ENCODE measurements at regions not wholly inside any gene's neighbourhood (a gene's known extent, or its start where the extent isn't known, plus 50 kb on each side); places are given as distances from the start of the nearest gene placed in this dataset.

DNA sequence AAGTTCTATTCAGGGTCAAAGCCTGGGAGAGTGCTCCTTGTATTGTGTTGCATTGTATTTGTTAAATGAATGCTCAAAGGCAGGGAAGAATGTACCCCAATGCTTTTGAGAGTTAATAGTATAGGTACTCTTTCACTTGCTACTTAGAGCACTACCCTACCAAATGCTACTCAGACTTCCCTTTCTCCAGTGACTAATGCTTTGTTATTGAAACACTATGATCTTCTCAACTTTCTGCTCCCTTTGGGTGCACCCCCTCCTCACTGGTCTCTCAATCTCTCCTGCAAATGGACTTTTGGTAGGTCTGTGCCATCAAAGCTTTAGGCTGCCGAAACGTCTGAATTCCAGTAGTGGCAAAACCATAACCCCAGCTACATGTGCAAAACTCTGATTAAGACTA lies 177.7 kb upstream of the AHR start:
- peaks cover 8% of the 10 kb centered on the region for H3K4me1 Mint-ChIP-seq
- no peak for DNase-seq
- ChIA-PET POLR2A (no interaction called here), CTCF (no interaction called here)
- H3K27ac Mint-ChIP-seq: no peak overlapping the region
- no peaks in the 10 kb centered on the region for H3K27me3 Mint-ChIP-seq
- no peak overlapping the region for H3K4me3 Mint-ChIP-seq
- peaks cover 3% of the 10 kb centered on the region for H3K36me3 Mint-ChIP-seq (ENCODE audit: low read depth)
- H3K9me3 Mint-ChIP-seq: no peaks in the 10 kb centered on the region

DNA sequence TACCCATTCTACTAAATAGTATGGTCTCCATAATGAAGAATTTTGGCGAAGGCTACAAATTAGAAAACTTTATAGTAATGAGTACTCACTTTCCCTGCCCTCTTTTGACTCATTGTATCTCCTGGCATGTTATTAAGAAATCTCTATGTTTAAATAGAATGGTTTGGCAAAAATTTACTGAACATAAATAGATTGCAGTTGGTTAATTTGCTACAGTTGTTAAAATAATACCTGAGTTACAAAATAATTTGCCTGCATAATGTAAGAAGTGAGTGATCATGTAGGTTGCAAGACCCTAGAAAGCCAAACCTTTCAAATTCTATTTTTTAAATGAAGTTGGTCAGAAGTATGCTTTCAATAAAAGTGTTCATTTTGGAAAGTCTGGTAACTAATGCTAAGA lies 176.8 kb upstream of the AHR start:
- Mint-ChIP-seq H3K27ac (no peak overlapping the region), H3K9me3 (no peaks in the 10 kb centered on the region), H3K36me3 (ENCODE audit: low read depth) (peaks cover 3% of the 10 kb centered on the region), H3K4me3 (no peak overlapping the region), H3K4me1 (peaks cover 12% of the 10 kb centered on the region), H3K27me3 (no peaks in the 10 kb centered on the region)
- CTCF ChIA-PET: no interaction called here
- DNase-seq: no peak
- POLR2A ChIA-PET: no interaction called here

DNA sequence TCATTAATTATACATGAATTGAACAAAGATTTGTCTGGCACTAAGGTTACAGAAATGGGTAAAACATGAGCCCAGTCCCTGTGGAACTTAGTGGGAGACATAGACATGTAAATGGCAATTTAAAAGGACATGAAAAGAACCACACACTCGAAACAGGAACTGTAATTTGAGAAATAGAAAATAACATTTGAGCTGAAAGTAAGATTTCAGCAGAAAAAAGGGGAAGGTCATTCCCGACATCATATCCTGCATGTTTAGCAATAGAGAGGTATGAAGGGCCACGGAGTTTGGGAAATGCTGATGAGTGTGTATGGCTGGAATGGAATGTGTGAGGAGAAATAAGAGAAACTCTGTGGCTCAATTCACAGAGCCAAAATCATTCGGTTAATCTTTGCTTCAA lies 175.4 kb upstream of the AHR start:
- peaks cover 14% of the 10 kb centered on the region for H3K4me1 Mint-ChIP-seq
- H3K36me3 Mint-ChIP-seq (ENCODE audit: low read depth): peaks cover 3% of the 10 kb centered on the region
- H3K4me3 Mint-ChIP-seq: no peak overlapping the region
- H3K9me3 Mint-ChIP-seq: no peaks in the 10 kb centered on the region
- H3K27ac Mint-ChIP-seq: no peak overlapping the region
- ChIA-PET CTCF (no interaction called here), POLR2A (no interaction called here)
- no peak for DNase-seq
- H3K27me3 Mint-ChIP-seq: no peaks in the 10 kb centered on the region

DNA sequence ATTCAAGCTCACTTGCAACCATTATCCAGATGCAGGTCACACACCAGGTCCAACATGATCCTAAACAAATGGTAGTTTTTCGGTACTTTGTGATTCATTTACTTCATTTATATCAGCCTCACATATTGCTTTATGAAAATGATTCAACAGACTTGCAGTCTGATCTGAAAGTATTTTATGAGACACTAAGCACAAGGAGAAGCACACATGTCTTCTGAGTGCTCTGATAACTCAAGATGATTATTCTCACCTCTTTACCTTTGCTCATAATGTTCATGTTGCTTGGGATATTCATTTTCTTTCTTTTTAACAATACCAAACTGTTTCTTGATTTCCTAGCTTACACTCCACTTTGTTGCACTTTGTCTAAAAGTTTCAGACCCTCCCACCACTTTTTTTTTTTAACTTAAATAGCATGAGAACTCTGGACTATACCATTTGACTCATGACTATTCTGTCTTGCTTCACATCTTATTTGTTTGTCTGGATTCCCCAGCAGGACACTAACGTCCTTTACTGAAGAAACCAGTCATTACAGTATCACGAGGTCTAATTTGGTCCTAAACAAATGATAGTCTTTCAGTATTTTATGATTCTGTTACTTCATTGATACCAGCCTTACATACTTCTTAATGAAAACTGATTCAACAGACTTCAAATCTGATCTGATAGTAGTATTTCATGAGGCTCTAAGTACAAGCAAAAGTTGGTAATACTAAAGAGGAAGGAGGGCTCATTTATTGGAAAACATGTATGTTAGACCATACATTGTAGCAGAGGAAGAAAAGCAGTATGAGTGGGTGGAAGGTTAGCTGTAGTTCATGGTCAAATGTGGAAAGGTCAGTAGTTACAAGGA lies 171.8 kb upstream of the AHR start:
- no peak overlapping the region for H3K4me3 Mint-ChIP-seq
- no peaks in the 10 kb centered on the region for H3K27me3 Mint-ChIP-seq
- H3K9me3 Mint-ChIP-seq: no peaks in the 10 kb centered on the region
- peaks cover 18% of the 10 kb centered on the region for H3K4me1 Mint-ChIP-seq
- H3K27ac Mint-ChIP-seq: no peak overlapping the region
- ChIA-PET POLR2A (no interaction called here), CTCF (interaction anchor here (0.8 kb wide), 1 partner anchor 144 kb away, joined by 8 read pairs; no protein-coding TSS in a partner anchor)
- peaks cover 3% of the 10 kb centered on the region for H3K36me3 Mint-ChIP-seq (ENCODE audit: low read depth)
- no peak for DNase-seq

DNA sequence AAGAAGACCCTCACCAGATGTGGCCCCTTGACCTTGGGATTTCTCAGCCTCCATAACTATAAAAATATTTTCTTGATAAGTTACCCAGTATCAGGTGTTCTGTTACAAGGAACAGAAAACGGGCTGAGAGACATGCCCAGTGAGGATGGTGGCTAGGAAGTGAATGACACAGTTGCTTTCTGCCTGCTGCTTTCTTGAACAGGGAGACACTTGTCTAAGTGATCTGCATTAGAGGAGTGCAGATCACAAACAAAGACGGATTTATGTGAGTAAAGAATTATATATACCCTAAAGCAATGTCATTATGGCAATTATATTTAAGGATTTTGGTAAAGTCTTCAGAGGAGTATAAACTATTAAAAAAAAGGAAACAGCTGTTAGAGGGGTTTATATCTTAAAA lies 169.2 kb upstream of the AHR start:
- H3K4me3 Mint-ChIP-seq: no peak overlapping the region
- H3K36me3 Mint-ChIP-seq (ENCODE audit: low read depth): peaks cover 6% of the 10 kb centered on the region
- H3K4me1 Mint-ChIP-seq: peaks cover 22% of the 10 kb centered on the region
- POLR2A ChIA-PET: no interaction called here
- CTCF ChIA-PET: no interaction called here
- H3K27me3 Mint-ChIP-seq: no peaks in the 10 kb centered on the region
- peaks cover 3% of the 10 kb centered on the region for H3K9me3 Mint-ChIP-seq
- DNase-seq: no peak
- H3K27ac Mint-ChIP-seq: no peak overlapping the region

DNA sequence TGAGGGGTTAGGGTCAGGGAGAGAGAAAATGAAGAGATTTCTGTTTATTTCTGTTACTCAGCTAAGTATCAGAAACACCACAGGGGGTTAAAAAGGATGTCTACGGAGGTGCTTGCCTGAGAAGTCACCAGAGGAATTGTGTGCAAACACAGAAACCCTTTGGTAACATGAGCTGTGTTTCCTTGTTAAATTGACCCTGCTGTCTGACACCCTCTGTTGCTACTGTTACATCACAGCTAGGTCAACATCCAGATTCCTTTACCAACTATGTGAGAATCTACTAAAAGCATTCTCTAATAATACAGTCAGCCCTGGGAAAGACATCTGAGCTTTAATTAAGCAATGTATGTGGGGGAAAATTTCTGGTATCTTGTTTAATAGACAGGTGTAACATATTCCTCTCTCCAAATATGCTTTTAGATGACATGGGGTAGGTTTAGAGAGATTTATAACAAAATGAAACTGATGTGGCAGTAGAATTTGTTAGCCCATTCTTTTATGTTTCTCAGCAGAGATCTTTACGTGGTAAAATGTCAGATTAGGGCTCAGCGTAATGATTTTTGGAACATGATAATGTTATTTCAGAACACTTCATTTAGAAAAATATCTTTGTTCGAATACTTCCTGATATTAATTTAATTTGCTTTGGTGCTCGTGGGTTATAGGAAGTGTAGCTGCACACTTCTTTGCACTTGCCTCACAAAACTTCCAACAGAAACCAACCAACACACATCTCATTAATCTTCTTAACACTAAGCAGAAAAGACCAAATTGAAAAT lies 168.0 kb upstream of the AHR start:
- Mint-ChIP-seq H3K4me1 (peaks cover 34% of the 10 kb centered on the region), H3K36me3 (ENCODE audit: low read depth) (peaks cover 12% of the 10 kb centered on the region), H3K27me3 (no peaks in the 10 kb centered on the region), H3K4me3 (no peak overlapping the region), H3K27ac (no peak overlapping the region), H3K9me3 (peaks cover 5% of the 10 kb centered on the region)
- ChIA-PET CTCF (interaction anchor here (0.9 to 1.4 kb wide), 2 partner anchors 20 to 22 kb away, joined by 3 read pairs; no protein-coding TSS in a partner anchor), POLR2A (no interaction called here)
- no peak for DNase-seq

DNA sequence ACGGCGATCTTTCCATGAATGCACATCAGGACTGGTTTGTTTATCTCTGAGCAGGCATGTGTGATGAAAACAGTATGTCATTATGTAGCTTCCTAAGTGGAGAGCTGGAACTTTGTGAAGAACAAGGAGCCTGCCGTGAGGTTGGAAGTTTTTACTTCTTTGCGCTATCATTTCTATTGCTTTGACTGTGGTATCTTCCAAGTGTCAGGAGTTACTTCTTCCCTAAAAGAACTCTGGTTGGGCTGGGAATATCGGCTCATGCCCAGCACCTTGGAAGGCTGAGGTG lies 167.4 kb upstream of the AHR start:
- peaks cover 35% of the 10 kb centered on the region for H3K4me1 Mint-ChIP-seq
- H3K36me3 Mint-ChIP-seq (ENCODE audit: low read depth): peaks cover 12% of the 10 kb centered on the region
- H3K9me3 Mint-ChIP-seq: peaks cover 5% of the 10 kb centered on the region
- H3K4me3 Mint-ChIP-seq: no peak overlapping the region
- no peak for DNase-seq
- ChIA-PET POLR2A (no interaction called here), CTCF (interaction anchor here (1.4 kb wide), 1 partner anchor 22 kb away, joined by 3 read pairs; no protein-coding TSS in a partner anchor)
- H3K27ac Mint-ChIP-seq: no peak overlapping the region
- no peaks in the 10 kb centered on the region for H3K27me3 Mint-ChIP-seq

DNA sequence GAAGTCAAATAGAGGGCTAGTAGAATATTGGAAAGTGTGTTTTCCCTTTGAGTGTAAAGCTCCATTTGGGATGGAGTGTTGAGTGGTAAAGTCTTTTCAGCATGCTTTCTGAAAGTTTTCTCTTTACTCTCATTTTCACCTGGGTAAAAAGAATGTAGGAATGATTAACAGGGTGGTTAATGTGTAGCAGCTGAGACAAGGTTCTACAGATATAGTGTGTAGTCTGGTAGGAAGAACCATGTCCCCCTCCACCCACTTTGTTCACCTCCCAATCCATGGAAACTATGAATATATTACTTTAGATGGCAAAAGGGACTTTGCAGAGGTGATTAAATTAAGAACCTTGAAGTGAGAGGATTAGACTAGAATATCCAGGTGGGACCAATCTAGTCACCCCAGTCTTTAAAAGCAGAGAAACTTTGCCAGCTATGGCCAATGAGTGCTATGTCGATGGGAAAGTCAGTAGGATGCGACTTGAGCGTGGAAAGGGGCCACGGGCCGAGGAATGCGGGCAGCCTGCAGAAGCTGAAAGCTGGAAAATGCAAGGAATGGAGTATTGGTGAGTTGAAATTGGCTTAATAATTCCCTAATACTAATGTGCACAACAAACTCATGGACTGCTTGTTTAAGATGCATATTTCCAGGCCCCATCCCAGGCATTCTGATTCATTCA lies 166.3 kb upstream of the AHR start:
- no peak overlapping the region for H3K27ac Mint-ChIP-seq
- CTCF ChIA-PET: interaction anchor here (0.7 kb wide), 1 partner anchor 149 kb away, joined by 8 read pairs; no protein-coding TSS in a partner anchor

DNA sequence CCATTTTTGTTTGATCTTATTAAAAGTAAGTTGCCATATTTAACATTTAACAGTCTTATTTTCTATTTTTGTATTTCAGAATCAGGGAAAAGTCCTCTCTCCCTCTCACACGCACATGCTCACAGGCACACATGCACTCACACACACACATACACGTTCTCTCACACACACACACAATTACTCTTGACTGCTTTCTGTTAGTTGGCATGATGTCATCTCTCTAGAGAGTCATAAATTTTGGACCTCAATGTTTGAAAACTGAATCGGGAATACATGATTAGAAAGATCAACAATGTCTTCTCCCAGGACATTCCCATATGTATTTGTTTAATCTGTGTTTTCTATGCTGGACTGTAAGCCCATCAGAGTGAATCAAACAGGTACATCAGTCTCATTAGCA lies 165.7 kb upstream of the AHR start:
- POLR2A ChIA-PET: no interaction called here
- no peak overlapping the region for H3K4me3 Mint-ChIP-seq
- peaks cover 39% of the 10 kb centered on the region for H3K4me1 Mint-ChIP-seq
- peaks cover 7% of the 10 kb centered on the region for H3K9me3 Mint-ChIP-seq
- CTCF ChIA-PET: no interaction called here
- H3K27ac Mint-ChIP-seq: no peak overlapping the region
- DNase-seq: no peak
- no peaks in the 10 kb centered on the region for H3K27me3 Mint-ChIP-seq
- H3K36me3 Mint-ChIP-seq (ENCODE audit: low read depth): peaks cover 12% of the 10 kb centered on the region

More for the DNA sequence above, 166.3 kb upstream of the AHR start:
- H3K4me3 Mint-ChIP-seq: no peak overlapping the region
- no peak for DNase-seq
- peaks cover 12% of the 10 kb centered on the region for H3K36me3 Mint-ChIP-seq (ENCODE audit: low read depth)
- POLR2A ChIA-PET: no interaction called here
- H3K27me3 Mint-ChIP-seq: no peaks in the 10 kb centered on the region
- H3K9me3 Mint-ChIP-seq: peaks cover 7% of the 10 kb centered on the region
- peaks cover 38% of the 10 kb centered on the region for H3K4me1 Mint-ChIP-seq

DNA sequence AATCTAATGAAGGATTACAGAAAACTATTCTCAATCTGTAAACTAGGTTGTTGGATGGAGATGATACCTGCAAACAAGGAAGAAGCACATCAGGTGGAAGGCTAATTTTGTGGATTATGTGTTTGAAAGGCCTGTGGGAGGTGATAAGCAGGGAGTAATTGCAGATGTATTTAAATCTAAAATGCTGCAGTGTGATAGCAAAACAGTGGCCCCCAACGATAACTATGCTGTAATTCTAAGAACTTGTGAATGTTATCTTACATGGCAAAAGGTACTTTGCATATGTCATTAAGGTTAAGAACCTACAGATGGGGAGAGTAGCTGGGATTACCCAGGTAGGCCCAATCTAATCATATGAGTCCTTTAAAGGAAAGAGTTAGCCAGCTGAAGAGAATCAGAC lies 164.5 kb upstream of the AHR start:
- ChIA-PET POLR2A (interaction anchor here (0.7 to 1.5 kb wide), 4 partner anchors 11 to 164 kb away, joined by 3 to 4 read pairs (median 3); partner anchors contain the start of gene AHR), CTCF (interaction anchor here (1.5 kb wide), 1 partner anchor 151 kb away, joined by 3 read pairs; no protein-coding TSS in a partner anchor)
- Mint-ChIP-seq H3K4me1 (peaks cover 52% of the 10 kb centered on the region), H3K27ac (no peak overlapping the region), H3K9me3 (peaks cover 7% of the 10 kb centered on the region), H3K36me3 (ENCODE audit: low read depth) (peaks cover 12% of the 10 kb centered on the region), H3K4me3 (no peak overlapping the region), H3K27me3 (no peaks in the 10 kb centered on the region)
- no peak for DNase-seq

DNA sequence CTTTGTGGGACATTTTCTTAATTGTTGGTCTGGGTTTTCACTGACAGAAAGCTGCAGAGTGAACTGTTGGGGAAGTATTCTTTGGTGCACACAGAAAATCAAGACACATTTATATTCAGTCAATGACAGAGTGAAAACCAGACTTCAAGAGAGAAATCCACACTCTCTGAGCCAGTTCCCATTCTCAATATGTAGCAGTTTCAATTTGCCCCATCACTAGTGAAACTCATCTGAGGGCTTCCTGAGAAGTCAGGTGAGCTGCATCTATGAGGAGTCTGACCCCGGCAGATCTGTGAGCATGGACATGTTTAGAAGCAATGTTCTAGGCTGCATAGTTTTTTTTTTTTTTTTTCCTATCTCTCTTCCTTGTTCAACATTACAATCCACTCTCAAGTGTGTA lies 163.7 kb upstream of the AHR start:
- no peak for DNase-seq
- peaks cover 7% of the 10 kb centered on the region for H3K9me3 Mint-ChIP-seq
- H3K36me3 Mint-ChIP-seq (ENCODE audit: low read depth): peaks cover 12% of the 10 kb centered on the region
- ChIA-PET CTCF (interaction anchor here (1.5 kb wide), 1 partner anchor 166 kb away, joined by 4 read pairs; no protein-coding TSS in a partner anchor), POLR2A (interaction anchor here (0.7 to 1.5 kb wide), 6 partner anchors 10 to 165 kb away, joined by 3 to 4 read pairs (median 3); partner anchors contain the start of gene AHR)
- no peaks in the 10 kb centered on the region for H3K27me3 Mint-ChIP-seq
- H3K4me1 Mint-ChIP-seq: peaks cover 60% of the 10 kb centered on the region
- H3K4me3 Mint-ChIP-seq: no peak overlapping the region
- peak overlapping the region; percentile 75 for H3K27ac Mint-ChIP-seq

DNA sequence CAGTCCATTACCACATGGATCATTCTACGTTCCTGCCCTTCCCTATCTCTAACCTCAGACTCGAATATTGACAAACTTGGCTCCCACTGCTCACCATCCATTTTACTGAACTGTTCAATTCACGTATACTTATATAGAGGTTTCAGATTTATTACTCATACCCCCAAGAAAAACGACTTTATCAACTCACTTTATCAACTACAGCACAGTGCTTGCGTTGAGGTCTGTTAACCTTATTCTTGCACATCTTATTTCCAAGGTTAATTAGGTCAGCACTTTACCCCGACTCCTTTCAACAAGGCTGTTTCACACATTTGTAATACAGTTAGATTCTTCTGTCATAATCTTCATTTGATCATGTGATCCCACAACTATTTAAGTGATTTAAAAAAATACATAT lies 162.3 kb upstream of the AHR start:
- Mint-ChIP-seq H3K4me1 (peaks cover 62% of the 10 kb centered on the region), H3K27ac (peak overlapping the region; percentile 62), H3K9me3 (peaks cover 7% of the 10 kb centered on the region), H3K36me3 (ENCODE audit: low read depth) (peaks cover 14% of the 10 kb centered on the region), H3K27me3 (no peaks in the 10 kb centered on the region), H3K4me3 (no peak overlapping the region)
- DNase-seq: no peak
- CTCF ChIA-PET: interaction anchor here (1.5 kb wide), 1 partner anchor 165 kb away, joined by 4 read pairs; no protein-coding TSS in a partner anchor
- POLR2A ChIA-PET: interaction anchor here (1.5 kb wide), 1 partner anchor 164 kb away, joined by 4 read pairs; no protein-coding TSS in a partner anchor

DNA sequence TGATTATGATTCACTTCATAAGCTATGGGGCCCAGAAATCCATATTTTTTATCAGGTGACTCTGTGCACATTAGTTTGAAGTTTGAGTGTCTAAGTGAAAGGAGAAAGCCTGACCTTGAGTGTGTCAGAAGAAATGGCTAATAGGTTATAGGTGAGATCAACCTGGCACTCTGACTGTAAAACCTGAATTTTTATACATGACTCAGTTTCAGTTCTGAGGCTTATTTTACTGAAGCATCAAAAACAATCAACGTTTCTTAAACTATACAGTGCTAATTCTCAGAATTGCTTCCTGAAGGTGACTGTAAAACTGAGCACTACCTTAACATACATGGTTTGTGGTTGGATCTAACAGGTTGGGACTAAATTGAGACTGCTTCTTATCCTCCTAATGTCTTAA lies 159.4 kb upstream of the AHR start:
- Mint-ChIP-seq H3K27ac (peak overlapping the region; percentile 93), H3K27me3 (no peaks in the 10 kb centered on the region), H3K36me3 (ENCODE audit: low read depth) (peaks cover 8% of the 10 kb centered on the region), H3K4me1 (peaks cover 75% of the 10 kb centered on the region), H3K9me3 (peaks cover 4% of the 10 kb centered on the region), H3K4me3 (peak overlapping the region; percentile 40)
- no peak for DNase-seq
- CTCF ChIA-PET: no interaction called here
- POLR2A ChIA-PET: interaction anchor here (0.7 to 3.0 kb wide), 4 partner anchors 12 to 159 kb away, joined by 3 to 29 read pairs (median 4); partner anchors contain the start of gene AHR
